Esophagus muscularis mucosa (tissue), 4 donors: ENCODE measurements at regions not wholly inside any gene's neighbourhood (a gene's known extent, or its start where the extent isn't known, plus 50 kb on each side); places are given as distances from the start of the nearest gene placed in this dataset.

Experiments
- CTCF ChIP-seq, 3 experiments: fragments of 200-600 bp in 2 of 3; fragments of 450-650 bp in 1 of 3; sonication (generic) in 2 of 3; IDR thresholded peaks; one replicate each; pipeline ENCODE4 v1.5.1; 2017 to 2019; ENCODE audit warnings: antibody characterized with exemption in 3 of 3, mild to moderate bottlenecking in 2 of 3, moderate library complexity in 1 of 3
- EP300 ChIP-seq: sonication (generic); formaldehyde crosslinking; IDR thresholded peaks from one replicate; pipeline ENCODE4 v1.6.1; 2017; ENCODE audit warnings: antibody characterized with exemption
- POLR2A ChIP-seq: fragments of 450-650 bp; IDR thresholded peaks from one replicate; pipeline ENCODE4 v1.6.1; 2017; ENCODE audit warnings: antibody characterized with exemption, moderate library complexity, mild to moderate bottlenecking, low read depth
- POLR2AphosphoS5 ChIP-seq, 2 donors: sonication (generic); formaldehyde crosslinking; IDR thresholded peaks; one replicate each; pipeline ENCODE4 v1.6.1; 2017; ENCODE audit warnings: antibody characterized with exemption in 2 of 2

- no peak for TF ChIP-seq CTCF (IDR thresholded peaks at IDR 0.05)
- no peak for TF ChIP-seq POLR2A
- TF ChIP-seq EP300: no peak
- TF ChIP-seq POLR2AphosphoS5 (IDR thresholded peaks at IDR 0.05): no peak
Observed at GRCh38 chr10:94214481-94214893, 148.3 kb downstream of the NOC3L start.
